H1 (cell line): ENCODE measurements at regions not wholly inside any gene's neighbourhood (a gene's known extent, or its start where the extent isn't known, plus 50 kb on each side); places are given as distances from the start of the nearest gene placed in this dataset.

Experiments used
- EP300 ChIP-seq, 2 experiments: IDR thresholded peaks; 1 replicate in 1 of 2; 2 replicates in 1 of 2; pipeline ENCODE4 v1.6.1; 2011 to 2012; ENCODE audit warnings: low read depth in 2 of 2, low read length in 2 of 2, mild to moderate bottlenecking in 2 of 2, borderline replicate concordance in 1 of 2, inconsistent platforms in 1 of 2, moderate library complexity in 1 of 2
- EZH2 ChIP-seq: fragments of 200-600 bp; sonication (generic); IDR thresholded peaks from 2 replicates; pipeline ENCODE4 v1.7.1; 2012; ENCODE audit warnings: low read depth, mild to moderate bottlenecking, moderate library complexity, low read length, inconsistent platforms; ENCODE audit not compliant: severe bottlenecking
- GABPA ChIP-seq: IDR thresholded peaks from 2 replicates; pipeline ENCODE4 v1.6.1; 2011; ENCODE audit warnings: mild to moderate bottlenecking, low read length, moderate library complexity, borderline replicate concordance; ENCODE audit not compliant: insufficient read depth
- PHF8 ChIP-seq: fragments of 200-600 bp; sonication (generic); conservative IDR thresholded peaks from 2 replicates; pipeline ENCODE4 v1.7.1; 2012; ENCODE audit warnings: low read depth, mild to moderate bottlenecking, inconsistent platforms, low read length, moderate library complexity
- POLR2A ChIP-seq, 2 experiments: IDR thresholded peaks; 1 replicate in 1 of 2; 2 replicates in 1 of 2; pipeline ENCODE4 v1.6.1; 2011; ENCODE audit warnings: low read depth in 2 of 2, low read length in 2 of 2, mild to moderate bottlenecking in 2 of 2; ENCODE audit errors: control extremely low read depth in 1 of 2
- POLR2AphosphoS5 ChIP-seq: IDR thresholded peaks from 2 replicates; pipeline ENCODE4 v1.6.1; 2011; ENCODE audit warnings: low read depth, low read length
- RAD21 ChIP-seq, 2 experiments: IDR thresholded peaks in 1 of 2; conservative IDR thresholded peaks in 1 of 2; 2 replicates each; pipeline ENCODE4 v1.6.1; 2011; ENCODE audit warnings: low read depth in 2 of 2, low read length in 2 of 2, improper control_type of control experiment in 1 of 2, inconsistent platforms in 1 of 2, mild to moderate bottlenecking in 1 of 2, moderate library complexity in 1 of 2
- SAP30 ChIP-seq: fragments of 300-600 bp; sonication (generic); IDR thresholded peaks from 2 replicates; pipeline ENCODE4 v1.7.1; 2012; ENCODE audit warnings: low read length, moderate library complexity, mild to moderate bottlenecking, inconsistent platforms; ENCODE audit not compliant: insufficient read depth, insufficient replicate concordance
- SP1 ChIP-seq: IDR thresholded peaks from 2 replicates; pipeline ENCODE4 v1.6.1; 2011; ENCODE audit warnings: low read depth, low read length
- SP2 ChIP-seq: IDR thresholded peaks from 2 replicates; pipeline ENCODE4 v1.6.1; 2012; ENCODE audit warnings: mild to moderate bottlenecking, low read length, inconsistent platforms
- ZNF274 ChIP-seq: IDR thresholded peaks from 2 replicates; pipeline ENCODE4 v1.7.0; 2012; ENCODE audit warnings: low read length, borderline replicate concordance; ENCODE audit errors: extremely low read depth
- TF ChIP-seq, protein P1 (sequence below), 3 experiments: IDR thresholded peaks; 1 replicate in 2 of 3; 2 replicates in 1 of 3; pipeline versions ENCODE4 v1.5.1 to v1.6.1; 2011; ENCODE audit warnings: low read length in 3 of 3, mild to moderate bottlenecking in 3 of 3, inconsistent platforms in 2 of 3, low read depth in 1 of 3, moderate library complexity in 1 of 3; ENCODE audit not compliant: insufficient read depth in 1 of 3; ENCODE audit errors: control extremely low read depth in 1 of 3
- TF ChIP-seq, protein P2 (sequence below): IDR thresholded peaks from 2 replicates; pipeline ENCODE4 v1.6.1; 2012; ENCODE audit warnings: low read length, inconsistent platforms

DNA sequence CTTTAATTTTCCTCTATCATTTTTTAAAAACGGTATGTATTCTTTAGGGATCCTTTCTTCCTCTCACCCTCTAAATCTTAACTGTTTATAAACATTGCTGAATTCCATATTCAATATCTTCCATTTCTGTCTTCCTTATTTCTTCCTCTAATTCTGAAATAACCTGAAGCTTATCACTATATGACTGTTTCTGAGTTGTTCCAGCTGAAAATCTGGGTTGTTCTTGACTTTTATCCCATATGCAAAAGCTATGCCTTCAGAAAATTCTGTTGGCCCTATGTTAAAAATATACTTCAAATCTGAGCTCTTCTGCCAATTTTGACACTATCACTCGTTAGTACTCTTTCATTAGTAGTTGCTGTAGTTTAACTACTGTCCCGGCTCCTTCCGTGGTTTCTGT, 970.3 kb downstream of the BCL11B start:
- TF ChIP-seq, protein P1, sequence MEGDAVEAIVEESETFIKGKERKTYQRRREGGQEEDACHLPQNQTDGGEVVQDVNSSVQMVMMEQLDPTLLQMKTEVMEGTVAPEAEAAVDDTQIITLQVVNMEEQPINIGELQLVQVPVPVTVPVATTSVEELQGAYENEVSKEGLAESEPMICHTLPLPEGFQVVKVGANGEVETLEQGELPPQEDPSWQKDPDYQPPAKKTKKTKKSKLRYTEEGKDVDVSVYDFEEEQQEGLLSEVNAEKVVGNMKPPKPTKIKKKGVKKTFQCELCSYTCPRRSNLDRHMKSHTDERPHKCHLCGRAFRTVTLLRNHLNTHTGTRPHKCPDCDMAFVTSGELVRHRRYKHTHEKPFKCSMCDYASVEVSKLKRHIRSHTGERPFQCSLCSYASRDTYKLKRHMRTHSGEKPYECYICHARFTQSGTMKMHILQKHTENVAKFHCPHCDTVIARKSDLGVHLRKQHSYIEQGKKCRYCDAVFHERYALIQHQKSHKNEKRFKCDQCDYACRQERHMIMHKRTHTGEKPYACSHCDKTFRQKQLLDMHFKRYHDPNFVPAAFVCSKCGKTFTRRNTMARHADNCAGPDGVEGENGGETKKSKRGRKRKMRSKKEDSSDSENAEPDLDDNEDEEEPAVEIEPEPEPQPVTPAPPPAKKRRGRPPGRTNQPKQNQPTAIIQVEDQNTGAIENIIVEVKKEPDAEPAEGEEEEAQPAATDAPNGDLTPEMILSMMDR (IDR thresholded peaks at IDR 0.05; ENCODE audit: control extremely low read depth in 1 of 3, insufficient read depth in 1 of 3, low read depth in 1 of 3, low read length in 3 of 3) = no peak
- TF ChIP-seq, protein P2, sequence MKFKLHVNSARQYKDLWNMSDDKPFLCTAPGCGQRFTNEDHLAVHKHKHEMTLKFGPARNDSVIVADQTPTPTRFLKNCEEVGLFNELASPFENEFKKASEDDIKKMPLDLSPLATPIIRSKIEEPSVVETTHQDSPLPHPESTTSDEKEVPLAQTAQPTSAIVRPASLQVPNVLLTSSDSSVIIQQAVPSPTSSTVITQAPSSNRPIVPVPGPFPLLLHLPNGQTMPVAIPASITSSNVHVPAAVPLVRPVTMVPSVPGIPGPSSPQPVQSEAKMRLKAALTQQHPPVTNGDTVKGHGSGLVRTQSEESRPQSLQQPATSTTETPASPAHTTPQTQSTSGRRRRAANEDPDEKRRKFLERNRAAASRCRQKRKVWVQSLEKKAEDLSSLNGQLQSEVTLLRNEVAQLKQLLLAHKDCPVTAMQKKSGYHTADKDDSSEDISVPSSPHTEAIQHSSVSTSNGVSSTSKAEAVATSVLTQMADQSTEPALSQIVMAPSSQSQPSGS = no peak
- no peak for TF ChIP-seq PHF8
- no peak for TF ChIP-seq EZH2
- TF ChIP-seq SP1 = no peak
- TF ChIP-seq POLR2AphosphoS5 = no peak
- TF ChIP-seq GABPA = no peak
- TF ChIP-seq ZNF274 = no peak
- TF ChIP-seq POLR2A (IDR thresholded peaks at IDR 0.05; ENCODE audit: control extremely low read depth in 1 of 2, low read depth in 2 of 2, low read length in 2 of 2) = no peak
- TF ChIP-seq SP2 = no peak
- no peak for TF ChIP-seq EP300 (IDR thresholded peaks at IDR 0.05; ENCODE audit: borderline replicate concordance in 1 of 2, low read depth in 2 of 2, low read length in 2 of 2)
- no peak for TF ChIP-seq RAD21 (IDR thresholded peaks at IDR 0.05 in 1 of 2, conservative IDR thresholded peaks at IDR 0.05 in 1 of 2; ENCODE audit: low read depth in 2 of 2, low read length in 2 of 2)
- TF ChIP-seq SAP30 = no peak
